ENCODE measurements at regions not wholly inside any gene's neighbourhood (a gene's known extent, or its start where the extent isn't known, plus 50 kb on each side); places are given as distances from the start of the nearest gene placed in this dataset.

GRCh38 chr5:135212361-135213026 is 178.5 kb upstream of the PITX1 start:
- H3K4me1 ChIP-seq, result peaks cover 0 to 49% (median 34%) of the 10 kb centered on the region in 4 donors
- H3K9me3 ChIP-seq, result no peaks in the 10 kb centered on the region
- H3K36me3 ChIP-seq, result no peaks in the 10 kb centered on the region
- peak overlapping the region in 1 of 4 donors; percentile 85 for H3K27ac ChIP-seq
- no peak for TF ChIP-seq EP300 (IDR thresholded peaks at IDR 0.05)
- TF ChIP-seq CTCF (IDR thresholded peaks at IDR 0.05), result no peak
- TF ChIP-seq POLR2AphosphoS5 (IDR thresholded peaks at IDR 0.05), result no peak
- no peak for TF ChIP-seq POLR2A (IDR thresholded peaks at IDR 0.05)
- 71 to 83% methylated on average over 10 of the region's 10 CpGs for WGBS, 2 donors
- peak; percentile 46 for DNase-seq
- H3K4me3 ChIP-seq, result no peak overlapping the region
- H3K27me3 ChIP-seq, result no peaks in the 10 kb centered on the region
- intact Hi-C loops (cut with DNase I), result loop anchor here (5.0 kb wide), 1 partner anchor 120 kb away; no protein-coding TSS in a partner anchor

GRCh38 chr5:135211791-135212190 is 177.8 kb upstream of the PITX1 start:
- H3K4me3 ChIP-seq, result no peak overlapping the region
- no peak for TF ChIP-seq CTCF (IDR thresholded peaks at IDR 0.05)
- TF ChIP-seq EP300 (IDR thresholded peaks at IDR 0.05), result no peak
- TF ChIP-seq POLR2AphosphoS5 (IDR thresholded peaks at IDR 0.05), result no peak
- TF ChIP-seq POLR2A (IDR thresholded peaks at IDR 0.05), result no peak
- no peak for DNase-seq
- H3K36me3 ChIP-seq, result no peaks in the 10 kb centered on the region
- intact Hi-C loops (cut with DNase I), result loop anchor here (5.0 kb wide), 1 partner anchor 121 kb away; no protein-coding TSS in a partner anchor
- H3K4me1 ChIP-seq, result peaks cover 0 to 49% (median 34%) of the 10 kb centered on the region in 4 donors
- peak overlapping the region in 3 of 4 donors; percentile 21 to 85 (median 52) for H3K27ac ChIP-seq
- H3K9me3 ChIP-seq, result no peaks in the 10 kb centered on the region
- no peaks in the 10 kb centered on the region for H3K27me3 ChIP-seq
- WGBS, 2 donors, result 62 to 63% methylated on average over 2 of the region's 2 CpGs

GRCh38 chr5:135211083-135211790 is 177.2 kb upstream of the PITX1 start:
- no peaks in the 10 kb centered on the region for H3K27me3 ChIP-seq
- intact Hi-C loops (cut with DNase I), result loop anchor here (5.0 kb wide), 1 partner anchor 121 kb away; no protein-coding TSS in a partner anchor
- H3K36me3 ChIP-seq, result no peaks in the 10 kb centered on the region
- DNase-seq, result peak; percentile 32
- peak in 3 of 4 donors; percentile 12 to 80 (median 23) for TF ChIP-seq POLR2AphosphoS5 (IDR thresholded peaks at IDR 0.05)
- no peak for TF ChIP-seq CTCF (IDR thresholded peaks at IDR 0.05)
- TF ChIP-seq EP300 (IDR thresholded peaks at IDR 0.05), result peak in 1 of 4 donors; percentile 68
- no peak for TF ChIP-seq POLR2A (IDR thresholded peaks at IDR 0.05)
- H3K9me3 ChIP-seq, result no peaks in the 10 kb centered on the region
- 80 to 81% methylated on average over 9 of the region's 9 CpGs for WGBS, 2 donors
- H3K27ac ChIP-seq, result peak overlapping the region; percentile 21 to 85 (median 46)
- H3K4me1 ChIP-seq, result peaks cover 0 to 49% (median 34%) of the 10 kb centered on the region in 4 donors
- no peak overlapping the region for H3K4me3 ChIP-seq

- DNase-seq, result peak; percentile 50
- no peak for TF ChIP-seq POLR2AphosphoS5 (IDR thresholded peaks at IDR 0.05)
- TF ChIP-seq EP300 (IDR thresholded peaks at IDR 0.05), result no peak
- no peak for TF ChIP-seq POLR2A (IDR thresholded peaks at IDR 0.05)
- no peak for TF ChIP-seq CTCF (IDR thresholded peaks at IDR 0.05)
- Histone ChIP-seq H3K9me3 (no peaks in the 10 kb centered on the region), H3K4me3 (no peak overlapping the region), H3K27me3 (no peaks in the 10 kb centered on the region), H3K36me3 (no peaks in the 10 kb centered on the region), H3K4me1 (peaks cover 0 to 49% (median 34%) of the 10 kb centered on the region in 4 donors), H3K27ac (peak overlapping the region; percentile 21 to 85 (median 46))
- intact Hi-C loops (cut with DNase I), result loop anchor here (5.0 kb wide), 1 partner anchor 122 kb away; no protein-coding TSS in a partner anchor
- 88 to 91% methylated on average over 10 of the region's 10 CpGs for WGBS, 2 donors
These were observed 176.4 kb upstream of the PITX1 start for GRCh38 chr5:135210286-135211055.
